GM18907 (cell line): ENCODE measurements at regions not wholly inside any gene's neighbourhood (a gene's known extent, or its start where the extent isn't known, plus 50 kb on each side); places are given as distances from the start of the nearest gene placed in this dataset.
"Not testable (repeated sequence)": the region's sequence is repeated elsewhere in the genome, so short reads cannot be mapped to it uniquely, and the experiment has no call there.

ENCODE experiments used
- ATAC-seq: cut with Tn5 transposase; IDR thresholded peaks from one replicate; pipeline ENCODE4 v1.9.1; 2021; ENCODE audit warnings: mild to moderate bottlenecking, moderate library complexity; ENCODE audit not compliant: unreplicated experiment

- ATAC-seq, result no peak
These were observed 93.0 kb upstream of the LYSMD4 start for GRCh38 chr15:99826157-99826780.

GRCh38 chr15:99823346-99823745 is 90.1 kb upstream of the LYSMD4 start:
- no peak for ATAC-seq

- ATAC-seq, result no peak
These were observed 86.9 kb upstream of the LYSMD4 start for GRCh38 chr15:99819981-99820718.

GRCh38 chr15:99818872-99819271 is 85.6 kb upstream of the LYSMD4 start:
- ATAC-seq, result no peak

- ATAC-seq, result not testable (repeated sequence)
These were observed 83.6 kb upstream of the LYSMD4 start for GRCh38 chr15:99816862-99817261.

GRCh38 chr15:99810663-99811062 is 77.4 kb upstream of the LYSMD4 start:
- not testable (repeated sequence) for ATAC-seq

- ATAC-seq, result not testable (repeated sequence)
These were observed 66.6 kb upstream of the LYSMD4 start for GRCh38 chr15:99799854-99800250.

GRCh38 chr15:99799182-99799853 is 66.1 kb upstream of the LYSMD4 start:
- ATAC-seq, result not testable (repeated sequence)

GRCh38 chr15:99796940-99797870 is 64.0 kb upstream of the LYSMD4 start:
- not testable (repeated sequence) for ATAC-seq

- ATAC-seq, result not testable (repeated sequence)
These were observed 58.9 kb upstream of the LYSMD4 start for GRCh38 chr15:99791881-99792807.

- ATAC-seq, result not testable (repeated sequence)
These were observed 57.5 kb upstream of the LYSMD4 start for GRCh38 chr15:99790751-99791150.

- no peak for ATAC-seq
These were observed 54.9 kb upstream of the LYSMD4 start for GRCh38 chr15:99788156-99788555.

- ATAC-seq, result not testable (repeated sequence)
These were observed 51.6 kb upstream of the LYSMD4 start for GRCh38 chr15:99784800-99785199.

GRCh38 chr15:99783918-99784619 is 50.8 kb upstream of the LYSMD4 start:
- ATAC-seq, result not testable (repeated sequence)
